A549 (cell line): ENCODE measurements at regions not wholly inside any gene's neighbourhood (a gene's known extent, or its start where the extent isn't known, plus 50 kb on each side); places are given as distances from the start of the nearest gene placed in this dataset.
A peak's percentile ranks its signal among the peaks of the same experiment; 100 is the strongest.

Experiments used
- ATAC-seq, 2 experiments: fragments of 200-7000 bp in 1 of 2; fragments of >200 bp in 1 of 2; cut with Nextera tagmentation in 1 of 2; cut with Tn5 transposase in 1 of 2; 3 replicates each; pipeline versions ENCODE4 v1.8.0 to v1.9.1; 2018 to 2020; ENCODE audit warnings: mild to moderate bottlenecking in 1 of 2, moderate library complexity in 1 of 2
- CTCF ChIA-PET: fragments of 300-600 bp; sonication (Branson Sonifier 250); formaldehyde crosslinking; extraction: SDS; loops from one replicate; lab custom pipeline; 2021; ENCODE audit warnings: antibody characterized with exemption, inconsistent platforms; lab: Yijun Ruan, JAX
- POLR2A ChIA-PET: fragments of 350-600 bp; formaldehyde crosslinking; extraction: SDS; loops from one replicate; lab custom pipeline; 2021; ENCODE audit warnings: antibody characterized with exemption, inconsistent platforms; lab: Yijun Ruan, JAX
- DNase-seq, 2 experiments: peaks; one replicate each; pipeline versions ENCODE4 v3.0.0 to v3.0.0-alpha.2; 2011 to 2016; ENCODE audit warnings: low read depth in 1 of 2, low spot score in 1 of 2
- FAIRE-seq: peaks from 2 replicates; lab custom pipeline; 2011; peaks lifted over from hg19 to GRCh38; lab: Jason Lieb, UNC
- H3K27ac ChIP-seq, 2 experiments: fragments of >200 bp; sonication (Bioruptor Twin); formaldehyde crosslinking; 3 replicates each; pipeline ENCODE4 v1.5.1; 2016 to 2017
- H3K4me1 ChIP-seq: fragments of >200 bp; sonication (Bioruptor Twin); formaldehyde crosslinking; 3 replicates; pipeline ENCODE4 v1.6.1; 2016
- H3K4me2 ChIP-seq: fragments of >200 bp; sonication (Bioruptor Twin); formaldehyde crosslinking; 3 replicates; pipeline ENCODE4 v1.6.1; 2016
- H3K4me3 ChIP-seq: fragments of >200 bp; sonication (Bioruptor Twin); formaldehyde crosslinking; 3 replicates; pipeline ENCODE4 v1.5.1; 2016
- H3K9me3 ChIP-seq: fragments of >200 bp; sonication (Bioruptor Twin); formaldehyde crosslinking; 3 replicates; pipeline ENCODE4 v1.6.1; 2016
- ATOH8 ChIP-seq: fragments of 250-450 bp; sonication (Bioruptor Pico); IDR thresholded peaks from 2 replicates; pipeline ENCODE4 v1.5.0; 2020; ENCODE audit warnings: low read depth, mild to moderate bottlenecking, moderate library complexity
- CBX8 ChIP-seq: fragments of 200-600 bp; sonication (generic); IDR thresholded peaks from 2 replicates; pipeline ENCODE4 v1.6.1; 2016
- CHD2 ChIP-seq: fragments of 150-350 bp; IDR thresholded peaks from 2 replicates; pipeline ENCODE4 v1.6.1; 2014; ENCODE audit warnings: low read length; ENCODE audit not compliant: partially characterized antibody
- CTCF ChIP-seq: fragments of >200 bp; sonication (Bioruptor Twin); formaldehyde crosslinking; IDR thresholded peaks from 3 replicates; pipeline ENCODE4 v1.5.1; 2016
- E2F6 ChIP-seq: IDR thresholded peaks from 2 replicates; pipeline ENCODE4 v1.6.1; 2012; ENCODE audit warnings: low read depth, borderline replicate concordance
- EHMT2 ChIP-seq: fragments of 200-600 bp; sonication (generic); IDR thresholded peaks from 2 replicates; pipeline ENCODE4 v1.6.1; 2016; ENCODE audit warnings: antibody characterized with exemption, low read depth, mild to moderate bottlenecking, moderate library complexity
- HES2 ChIP-seq: fragments of >200 bp; sonication (Bioruptor Twin); formaldehyde crosslinking; IDR thresholded peaks from 2 replicates; pipeline ENCODE4 v1.6.1; 2016
- HMGXB4 ChIP-seq: fragments of 250-450 bp; sonication (Bioruptor Pico); IDR thresholded peaks from 2 replicates; pipeline ENCODE4 v1.5.0; 2021; ENCODE audit warnings: mild to moderate bottlenecking, moderate library complexity, borderline replicate concordance
- KDM1A ChIP-seq: fragments of 200-600 bp; sonication (generic); IDR thresholded peaks from 2 replicates; pipeline ENCODE4 v1.6.1; 2016; ENCODE audit warnings: low read depth, mild to moderate bottlenecking
- MAFK ChIP-seq: fragments of 450-650 bp; IDR thresholded peaks from 2 replicates; pipeline ENCODE4 v1.6.1; 2014; ENCODE audit not compliant: partially characterized antibody
- MAZ ChIP-seq: fragments of 150-350 bp; IDR thresholded peaks from 2 replicates; pipeline ENCODE4 v1.6.1; 2014; ENCODE audit warnings: antibody characterized with exemption, low read depth, low read length, borderline replicate concordance
- NFE2L2 ChIP-seq: fragments of 150-350 bp; conservative IDR thresholded peaks from 2 replicates; pipeline ENCODE4 v1.6.1; 2014; ENCODE audit warnings: low read length
- PBX3 ChIP-seq: IDR thresholded peaks from 2 replicates; pipeline ENCODE4 v1.6.1; 2012
- POLR2A ChIP-seq: IDR thresholded peaks from 2 replicates; pipeline ENCODE4 v1.6.1; 2012; ENCODE audit warnings: mild to moderate bottlenecking, low read length
- POLR2AphosphoS2 ChIP-seq: conservative IDR thresholded peaks from 2 replicates; pipeline ENCODE4 v1.6.1; 2012; ENCODE audit warnings: low read length, improper control_type of control experiment, inconsistent platforms
- REST ChIP-seq: fragments of 200-600 bp; sonication (generic); IDR thresholded peaks from 2 replicates; pipeline ENCODE4 v1.6.1; 2016; ENCODE audit warnings: antibody characterized with exemption, mild to moderate bottlenecking, moderate library complexity
- RNF2 ChIP-seq: fragments of 200-600 bp; sonication (generic); IDR thresholded peaks from 2 replicates; pipeline ENCODE4 v1.6.1; 2016; ENCODE audit warnings: low read depth, mild to moderate bottlenecking, antibody characterized with exemption, moderate library complexity, borderline replicate concordance
- SREBF2 ChIP-seq: fragments of 450-650 bp; IDR thresholded peaks from 2 replicates; pipeline ENCODE4 v1.6.1; 2014; ENCODE audit warnings: mild to moderate bottlenecking, moderate library complexity
- WGBS: methylation state at CpG from one replicate; pipeline ENCODE4 v1.1.6; 2017; ENCODE audit errors: missing lambda C conversion rate; 5-methylcytosine and 5-hydroxymethylcytosine counted together

- CTCF ChIA-PET, result interaction anchor here (1.0 kb wide), 1 partner anchor 13 kb away, joined by 4 read pairs; no protein-coding TSS in a partner anchor
- no peak overlapping the region for H3K4me3 ChIP-seq
- POLR2A ChIA-PET, result no interaction called here
- H3K9me3 ChIP-seq, result peaks cover 11% of the 10 kb centered on the region; the same call in 1 of the 3 replicates
- no peak overlapping the region for H3K27ac ChIP-seq
- 89% methylated on average over 3 of the region's 3 CpGs for WGBS
- no peak for FAIRE-seq
- no peak overlapping the region for H3K4me2 ChIP-seq
- ATAC-seq, result no peak
- TF ChIP-seq NFE2L2 (peak; percentile 97), SREBF2 (no peak), MAFK (peak; percentile 95), CBX8 (no peak)
- no peaks in the 10 kb centered on the region for H3K4me1 ChIP-seq
- DNase-seq, result no peak
Measured at GRCh38 chr7:80040752-80041151, 93.9 kb upstream of the GNAI1 start.

- no peaks in the 10 kb centered on the region for H3K4me1 ChIP-seq
- WGBS, result 63% methylated on average over 2 of the region's 2 CpGs
- DNase-seq, result no peak
- ChIA-PET CTCF (interaction anchor here (1.0 kb wide), 1 partner anchor 13 kb away, joined by 4 read pairs; no protein-coding TSS in a partner anchor), POLR2A (no interaction called here)
- peaks cover 10% of the 10 kb centered on the region; the same call in 1 of the 3 replicates for H3K9me3 ChIP-seq
- peak; percentile 23 for FAIRE-seq
- ATAC-seq, result no peak
- H3K27ac ChIP-seq, result no peak overlapping the region
- H3K4me2 ChIP-seq, result no peak overlapping the region
- TF ChIP-seq KDM1A, result no peak
- TF ChIP-seq POLR2A, result no peak
- no peak for TF ChIP-seq ATOH8 (CRISPR knock-in tag)
- TF ChIP-seq EHMT2, result no peak
- TF ChIP-seq HES2, result no peak
- no peak for TF ChIP-seq RNF2
- no peak for TF ChIP-seq E2F6
- H3K4me3 ChIP-seq, result no peak overlapping the region
Measured at GRCh38 chr7:80040335-80040734, 94.3 kb upstream of the GNAI1 start.

GRCh38 chr7:80039251-80039884 lies 95.3 kb upstream of the GNAI1 start:
- 83% methylated on average over 5 of the region's 5 CpGs for WGBS
- no peak for TF ChIP-seq CTCF
- no peak for TF ChIP-seq E2F6
- no peak for TF ChIP-seq POLR2A
- TF ChIP-seq POLR2AphosphoS2, result no peak
- TF ChIP-seq HMGXB4 (CRISPR knock-in tag), result no peak
- TF ChIP-seq REST, result no peak
- TF ChIP-seq MAZ, result no peak
- TF ChIP-seq CHD2, result no peak
- TF ChIP-seq PBX3, result no peak
- Histone ChIP-seq H3K9me3 (0 out of 3 replicates have a peak, but pooled peaks cover 2% of the 10 kb centered on the region), H3K4me3 (no peak overlapping the region), H3K27ac (no peak overlapping the region), H3K4me1 (no peaks in the 10 kb centered on the region), H3K4me2 (no peak overlapping the region)
- ChIA-PET POLR2A (no interaction called here), CTCF (interaction anchor here (0.6 kb wide), 1 partner anchor 208 kb away, joined by 4 read pairs; no protein-coding TSS in a partner anchor)
- FAIRE-seq (no peak), DNase-seq (no peak), ATAC-seq (no peak)
